Stomach (tissue), 4 donors: ENCODE measurements at regions not wholly inside any gene's neighbourhood (a gene's known extent, or its start where the extent isn't known, plus 50 kb on each side); places are given as distances from the start of the nearest gene placed in this dataset.

Experiments
- EP300 ChIP-seq: sonication (generic); formaldehyde crosslinking; IDR thresholded peaks from one replicate; pipeline ENCODE4 v1.6.1; 2017; ENCODE audit warnings: antibody characterized with exemption
- POLR2A ChIP-seq, 4 donors: fragments of 450-650 bp; IDR thresholded peaks; one replicate each; pipeline ENCODE4 v1.6.1; 2016; ENCODE audit warnings: antibody characterized with exemption in 4 of 4, control low read depth in 2 of 4, mild to moderate bottlenecking in 1 of 4, moderate library complexity in 1 of 4
- POLR2AphosphoS5 ChIP-seq, 3 donors: sonication (generic); formaldehyde crosslinking; IDR thresholded peaks; one replicate each; pipeline ENCODE4 v1.6.1; 2016; ENCODE audit warnings: antibody characterized with exemption in 3 of 3
- TF ChIP-seq, protein P1 (sequence below), 7 experiments: fragments of 450-650 bp in 4 of 7; fragments of 200-600 bp in 3 of 7; sonication (generic) in 3 of 7; IDR thresholded peaks; one replicate each; pipeline ENCODE4 v1.5.1; 2016 to 2019; ENCODE audit warnings: antibody characterized with exemption in 7 of 7, control low read depth in 2 of 7, mild to moderate bottlenecking in 1 of 7

DNA sequence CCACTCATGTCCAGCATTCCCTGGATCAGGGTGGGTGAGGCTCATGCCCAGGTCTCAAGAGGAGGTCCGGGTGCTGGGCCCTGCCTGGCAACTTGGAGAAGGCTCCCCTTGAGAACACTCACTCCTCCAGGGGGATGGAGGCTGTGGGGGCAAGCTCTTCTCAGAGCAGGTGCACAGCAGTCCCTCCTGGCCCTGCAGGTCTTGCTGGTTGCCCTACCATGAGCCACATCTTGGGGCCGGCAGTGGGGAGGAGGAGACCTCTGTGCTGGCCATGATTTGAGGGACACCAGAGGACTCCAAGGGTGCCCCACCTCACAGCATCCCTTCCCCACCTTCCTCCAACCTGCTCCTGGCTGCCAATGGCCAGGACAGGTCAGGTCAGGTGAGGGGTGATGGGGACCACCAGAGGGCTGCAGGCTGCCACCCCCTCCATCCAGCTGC lies 87.4 kb upstream of the RET start:
- TF ChIP-seq, protein P1, sequence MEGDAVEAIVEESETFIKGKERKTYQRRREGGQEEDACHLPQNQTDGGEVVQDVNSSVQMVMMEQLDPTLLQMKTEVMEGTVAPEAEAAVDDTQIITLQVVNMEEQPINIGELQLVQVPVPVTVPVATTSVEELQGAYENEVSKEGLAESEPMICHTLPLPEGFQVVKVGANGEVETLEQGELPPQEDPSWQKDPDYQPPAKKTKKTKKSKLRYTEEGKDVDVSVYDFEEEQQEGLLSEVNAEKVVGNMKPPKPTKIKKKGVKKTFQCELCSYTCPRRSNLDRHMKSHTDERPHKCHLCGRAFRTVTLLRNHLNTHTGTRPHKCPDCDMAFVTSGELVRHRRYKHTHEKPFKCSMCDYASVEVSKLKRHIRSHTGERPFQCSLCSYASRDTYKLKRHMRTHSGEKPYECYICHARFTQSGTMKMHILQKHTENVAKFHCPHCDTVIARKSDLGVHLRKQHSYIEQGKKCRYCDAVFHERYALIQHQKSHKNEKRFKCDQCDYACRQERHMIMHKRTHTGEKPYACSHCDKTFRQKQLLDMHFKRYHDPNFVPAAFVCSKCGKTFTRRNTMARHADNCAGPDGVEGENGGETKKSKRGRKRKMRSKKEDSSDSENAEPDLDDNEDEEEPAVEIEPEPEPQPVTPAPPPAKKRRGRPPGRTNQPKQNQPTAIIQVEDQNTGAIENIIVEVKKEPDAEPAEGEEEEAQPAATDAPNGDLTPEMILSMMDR (IDR thresholded peaks at IDR 0.05): no peak
- TF ChIP-seq POLR2A (IDR thresholded peaks at IDR 0.05): no peak
- TF ChIP-seq POLR2AphosphoS5 (IDR thresholded peaks at IDR 0.05): no peak
- no peak for TF ChIP-seq EP300
